Transverse colon (tissue), 4 donors: ENCODE measurements at regions not wholly inside any gene's neighbourhood (a gene's known extent, or its start where the extent isn't known, plus 50 kb on each side); places are given as distances from the start of the nearest gene placed in this dataset.

ENCODE experiments used
- DNase-seq: peaks from one replicate; pipeline ENCODE4 v3.0.0-alpha.2; 2019
- H3K27ac ChIP-seq, 4 donors: fragments of 200-600 bp; sonication (generic); 2 replicates each; pipeline ENCODE4 v1.5.1; 2016 to 2018; ENCODE audit warnings: inconsistent platforms in 4 of 4
- H3K27me3 ChIP-seq: fragments of 200-600 bp; sonication (generic); 2 replicates; pipeline ENCODE4 v1.5.1; 2017; ENCODE audit warnings: inconsistent platforms
- H3K36me3 ChIP-seq, 4 donors: fragments of 200-600 bp; sonication (generic); 2 replicates each; pipeline ENCODE4 v1.5.1; 2017 to 2019; ENCODE audit warnings: inconsistent platforms in 4 of 4
- H3K4me1 ChIP-seq, 4 donors: fragments of 200-600 bp; sonication (generic); 2 replicates each; pipeline ENCODE4 v1.5.1; 2017 to 2020; ENCODE audit warnings: inconsistent platforms in 4 of 4
- H3K4me3 ChIP-seq, 4 donors: fragments of 200-600 bp; sonication (generic); 1 replicate in 1 of 4; 2 replicates in 3 of 4; pipeline versions ENCODE4 v1.5.1 to v1.6.1; 2017 to 2019; ENCODE audit warnings: inconsistent platforms in 4 of 4
- H3K9me3 ChIP-seq, 2 donors: fragments of 200-600 bp; sonication (generic); 2 replicates each; pipeline ENCODE4 v1.5.1; 2017 to 2019; ENCODE audit warnings: inconsistent platforms in 2 of 2
- EP300 ChIP-seq: sonication (generic); formaldehyde crosslinking; IDR thresholded peaks from one replicate; pipeline ENCODE4 v1.6.1; 2017; ENCODE audit warnings: antibody characterized with exemption, low read depth
- POLR2A ChIP-seq: fragments of 450-650 bp; IDR thresholded peaks from one replicate; pipeline ENCODE4 v1.6.1; 2016; ENCODE audit warnings: antibody characterized with exemption, mild to moderate bottlenecking, moderate library complexity
- POLR2AphosphoS5 ChIP-seq, 3 donors: sonication (generic); formaldehyde crosslinking; IDR thresholded peaks; one replicate each; pipeline ENCODE4 v1.6.1; 2016; ENCODE audit warnings: antibody characterized with exemption in 3 of 3
- WGBS, 2 donors: methylation state at CpG; one replicate each; pipeline ENCODE4 v1.1.5; 2018; ENCODE audit warnings: low coverage in 1 of 2; 5-methylcytosine and 5-hydroxymethylcytosine counted together
- in situ Hi-C, 4 donors: fragments of 200-750 bp; cut with MboI; loops; one replicate each; pipeline versions ENCODE4 v1.15.0 to v1.15.1; 2017; ENCODE audit warnings: low sequenced_read_pairs in 3 of 4, low pct_ligation_motif_present in 1 of 4, low pct_unique_long_range_greater_than_20kb in 1 of 4
- intact Hi-C: fragments of 100-400 bp; cut with DNase I; formaldehyde crosslinking; loops from one replicate; pipeline ENCODE4 v1.15.1; 2023; ENCODE audit warnings: low total_unique reads
- TF ChIP-seq, protein P1 (sequence below), 5 experiments: fragments of 200-600 bp in 3 of 5; fragments of 450-650 bp in 2 of 5; sonication (generic) in 3 of 5; IDR thresholded peaks; 1 replicate in 2 of 5; 2 replicates in 3 of 5; pipeline ENCODE4 v1.5.1; 2016 to 2017; ENCODE audit warnings: antibody characterized with exemption in 5 of 5, inconsistent platforms in 3 of 5, mild to moderate bottlenecking in 2 of 5, moderate library complexity in 1 of 5

- Histone ChIP-seq H3K4me1 (no peaks in the 10 kb centered on the region), H3K4me3 (no peak overlapping the region), H3K27me3 (no peaks in the 10 kb centered on the region), H3K36me3 (no peaks in the 10 kb centered on the region), H3K27ac (no peak overlapping the region), H3K9me3 (no peaks in the 10 kb centered on the region)
- no peak for DNase-seq
- WGBS, 2 donors, result 56 to 67% methylated on average over 3 to 6 of the region's 6 CpGs
- in situ Hi-C loops (loop anchor here in 1 of 4 donors (25.0 kb wide), 1 partner anchor 586 kb away; no protein-coding TSS in a partner anchor), intact Hi-C loops (no loop called here)
- TF ChIP-seq POLR2AphosphoS5 (IDR thresholded peaks at IDR 0.05) (no peak), POLR2A (no peak), EP300 (no peak)
- TF ChIP-seq, protein P1, sequence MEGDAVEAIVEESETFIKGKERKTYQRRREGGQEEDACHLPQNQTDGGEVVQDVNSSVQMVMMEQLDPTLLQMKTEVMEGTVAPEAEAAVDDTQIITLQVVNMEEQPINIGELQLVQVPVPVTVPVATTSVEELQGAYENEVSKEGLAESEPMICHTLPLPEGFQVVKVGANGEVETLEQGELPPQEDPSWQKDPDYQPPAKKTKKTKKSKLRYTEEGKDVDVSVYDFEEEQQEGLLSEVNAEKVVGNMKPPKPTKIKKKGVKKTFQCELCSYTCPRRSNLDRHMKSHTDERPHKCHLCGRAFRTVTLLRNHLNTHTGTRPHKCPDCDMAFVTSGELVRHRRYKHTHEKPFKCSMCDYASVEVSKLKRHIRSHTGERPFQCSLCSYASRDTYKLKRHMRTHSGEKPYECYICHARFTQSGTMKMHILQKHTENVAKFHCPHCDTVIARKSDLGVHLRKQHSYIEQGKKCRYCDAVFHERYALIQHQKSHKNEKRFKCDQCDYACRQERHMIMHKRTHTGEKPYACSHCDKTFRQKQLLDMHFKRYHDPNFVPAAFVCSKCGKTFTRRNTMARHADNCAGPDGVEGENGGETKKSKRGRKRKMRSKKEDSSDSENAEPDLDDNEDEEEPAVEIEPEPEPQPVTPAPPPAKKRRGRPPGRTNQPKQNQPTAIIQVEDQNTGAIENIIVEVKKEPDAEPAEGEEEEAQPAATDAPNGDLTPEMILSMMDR (IDR thresholded peaks at IDR 0.05), result no peak
Observed at GRCh38 chr7:81273601-81274397, 354.9 kb upstream of the SEMA3C start.

DNA sequence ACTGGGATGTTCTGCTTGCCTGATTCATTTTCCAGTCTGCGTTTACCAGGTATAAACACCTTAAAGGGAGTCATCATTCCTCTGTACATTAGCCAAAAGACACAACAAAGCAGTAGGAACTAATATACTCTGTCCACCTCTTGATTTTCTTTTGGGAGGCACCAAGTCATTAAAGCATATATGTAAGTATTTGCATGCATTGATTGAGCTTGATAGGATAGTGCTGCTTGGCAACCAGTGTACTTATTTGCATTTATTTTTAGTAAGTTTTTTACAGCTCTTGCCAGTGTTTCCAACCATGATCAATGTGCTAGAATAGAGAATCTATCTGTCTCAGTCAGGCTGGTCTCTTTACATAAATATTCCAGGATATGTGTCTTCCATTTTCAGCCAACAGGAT is 353.3 kb upstream of the SEMA3C start:
- 78 to 100% methylated on average over 1 of the region's 1 CpG for WGBS, 2 donors
- TF ChIP-seq EP300 (no peak), POLR2A (no peak), POLR2AphosphoS5 (IDR thresholded peaks at IDR 0.05) (no peak)
- TF ChIP-seq, protein P1 (IDR thresholded peaks at IDR 0.05), result no peak
- Histone ChIP-seq H3K4me1 (no peaks in the 10 kb centered on the region), H3K4me3 (no peak overlapping the region), H3K27ac (no peak overlapping the region), H3K36me3 (no peaks in the 10 kb centered on the region), H3K27me3 (no peaks in the 10 kb centered on the region), H3K9me3 (no peaks in the 10 kb centered on the region)
- intact Hi-C loops, result no loop called here
- DNase-seq, result no peak
- in situ Hi-C loops, result loop anchor here in 1 of 4 donors (25.0 kb wide), 1 partner anchor 585 kb away; no protein-coding TSS in a partner anchor

DNA sequence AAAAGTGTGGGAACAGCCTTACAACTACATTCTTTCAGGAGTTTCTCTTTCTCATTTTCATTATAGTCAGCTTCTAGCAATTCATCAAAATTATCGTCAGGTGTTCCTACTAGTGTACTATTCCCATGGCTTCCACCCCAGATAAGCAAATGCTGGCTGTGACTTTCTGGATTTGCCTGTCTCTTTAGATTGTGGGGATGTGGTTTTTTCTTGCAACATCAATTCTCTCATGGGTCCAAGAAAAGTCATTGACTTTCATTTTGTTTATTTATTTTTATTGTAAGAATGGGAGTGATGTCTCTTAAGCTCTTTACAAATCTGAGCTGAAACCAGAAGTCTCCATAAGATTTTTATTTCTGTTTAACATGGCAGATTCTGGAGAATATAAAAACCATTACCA is 349.7 kb upstream of the SEMA3C start:
- intact Hi-C loops (no loop called here), in situ Hi-C loops (loop anchor here in 1 of 4 donors (25.0 kb wide), 1 partner anchor 581 kb away; no protein-coding TSS in a partner anchor)
- Histone ChIP-seq H3K9me3 (no peaks in the 10 kb centered on the region), H3K27me3 (no peaks in the 10 kb centered on the region), H3K36me3 (no peaks in the 10 kb centered on the region), H3K27ac (no peak overlapping the region), H3K4me1 (no peaks in the 10 kb centered on the region), H3K4me3 (no peak overlapping the region)
- no peak for DNase-seq
- 57 to 74% methylated on average over 1 of the region's 1 CpG for WGBS, 2 donors
- TF ChIP-seq POLR2A, result no peak
- TF ChIP-seq POLR2AphosphoS5 (IDR thresholded peaks at IDR 0.05), result no peak

DNA sequence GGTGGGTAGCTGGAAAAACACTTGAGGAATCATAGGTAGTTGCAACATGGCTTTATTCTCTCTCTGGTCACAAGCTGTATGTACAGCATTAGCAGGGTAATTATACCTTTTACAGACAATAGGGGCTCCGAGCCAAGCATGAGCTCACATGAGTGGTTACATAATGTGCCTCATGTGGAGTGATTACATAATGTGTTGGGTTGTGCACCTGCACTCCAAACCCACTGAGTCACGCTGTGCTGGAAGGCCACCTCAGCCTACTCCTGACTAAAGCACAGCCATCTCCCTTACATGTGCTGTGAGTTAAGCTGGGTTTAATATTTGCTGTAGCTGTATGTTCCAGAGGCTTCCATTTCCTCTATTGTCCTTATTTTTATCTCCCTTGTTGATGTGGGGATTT is 348.7 kb upstream of the SEMA3C start:
- DNase-seq, result no peak
- WGBS, 2 donors, result 74 to 83% methylated on average over 1 to 2 of the region's 2 CpGs
- Histone ChIP-seq H3K4me3 (no peak overlapping the region), H3K27me3 (no peaks in the 10 kb centered on the region), H3K9me3 (no peaks in the 10 kb centered on the region), H3K4me1 (no peaks in the 10 kb centered on the region), H3K36me3 (no peaks in the 10 kb centered on the region), H3K27ac (no peak overlapping the region)
- intact Hi-C loops, result no loop called here
- in situ Hi-C loops, result loop anchor here in 1 of 4 donors (25.0 kb wide), 1 partner anchor 580 kb away; no protein-coding TSS in a partner anchor
- TF ChIP-seq EP300, result no peak
- TF ChIP-seq POLR2A, result no peak
- TF ChIP-seq, protein P1 (IDR thresholded peaks at IDR 0.05), result no peak
- no peak for TF ChIP-seq POLR2AphosphoS5 (IDR thresholded peaks at IDR 0.05)
